ENCODE measurements at regions not wholly inside any gene's neighbourhood (a gene's known extent, or its start where the extent isn't known, plus 50 kb on each side); places are given as distances from the start of the nearest gene placed in this dataset.

DNA sequence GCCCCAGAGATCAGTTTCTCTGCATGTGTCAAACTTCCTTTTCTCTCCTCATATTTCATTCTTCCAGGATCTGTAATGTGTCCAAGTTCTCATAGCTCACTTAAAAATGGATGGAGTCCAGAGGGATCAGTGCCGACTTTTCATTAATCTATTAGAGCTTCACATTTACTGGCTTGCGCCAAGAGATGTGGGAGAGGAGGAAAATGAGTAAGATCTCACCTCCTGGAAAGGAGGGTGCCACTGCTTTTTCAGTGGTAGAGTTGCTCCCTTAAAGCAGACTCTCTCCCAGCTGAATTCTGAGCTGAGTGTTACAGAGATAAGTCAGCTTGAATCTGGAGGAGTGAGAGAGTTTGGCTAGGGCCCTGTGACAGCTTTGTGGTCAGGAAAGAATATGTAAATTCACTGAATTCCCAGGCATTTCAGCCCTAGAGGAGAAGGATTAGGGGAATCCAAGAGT is 175.9 kb downstream of the SOX4 start:
- Histone ChIP-seq H3K9me2 (replicated peaks; ENCODE audit: control insufficient read depth, low read length) (no peaks in the 10 kb centered on the region), H3K36me3 (ENCODE audit: control insufficient read depth, low read length) (no peaks in the 10 kb centered on the region), H3F3A (ENCODE audit: control insufficient read depth, insufficient read depth) (no peaks in the 10 kb centered on the region), H3K9me3 (ENCODE audit: control insufficient read depth, insufficient read depth, low read length) (no peaks in the 10 kb centered on the region), H3K79me2 (ENCODE audit: control insufficient read depth, low read length) (no peaks in the 10 kb centered on the region), H4K20me1 (ENCODE audit: control insufficient read depth, insufficient read depth, low read depth, low read length) (no peaks in the 10 kb centered on the region), H3K4me1 (ENCODE audit: control insufficient read depth, low read length) (no peaks in the 10 kb centered on the region), H3K27me3 (ENCODE audit: control insufficient read depth, low read length) (no peaks in the 10 kb centered on the region), H3K27ac (ENCODE audit: low read depth, low read length) (no peak overlapping the region), H3K4me3 (ENCODE audit: low read length) (no peak overlapping the region), H3K4me2 (ENCODE audit: low read length) (no peak overlapping the region)
- TF ChIP-seq EZH2phosphoT487 (IDR thresholded peaks at IDR 0.05; ENCODE audit: borderline replicate concordance, low read length): no peak
- TF ChIP-seq, protein P1, sequence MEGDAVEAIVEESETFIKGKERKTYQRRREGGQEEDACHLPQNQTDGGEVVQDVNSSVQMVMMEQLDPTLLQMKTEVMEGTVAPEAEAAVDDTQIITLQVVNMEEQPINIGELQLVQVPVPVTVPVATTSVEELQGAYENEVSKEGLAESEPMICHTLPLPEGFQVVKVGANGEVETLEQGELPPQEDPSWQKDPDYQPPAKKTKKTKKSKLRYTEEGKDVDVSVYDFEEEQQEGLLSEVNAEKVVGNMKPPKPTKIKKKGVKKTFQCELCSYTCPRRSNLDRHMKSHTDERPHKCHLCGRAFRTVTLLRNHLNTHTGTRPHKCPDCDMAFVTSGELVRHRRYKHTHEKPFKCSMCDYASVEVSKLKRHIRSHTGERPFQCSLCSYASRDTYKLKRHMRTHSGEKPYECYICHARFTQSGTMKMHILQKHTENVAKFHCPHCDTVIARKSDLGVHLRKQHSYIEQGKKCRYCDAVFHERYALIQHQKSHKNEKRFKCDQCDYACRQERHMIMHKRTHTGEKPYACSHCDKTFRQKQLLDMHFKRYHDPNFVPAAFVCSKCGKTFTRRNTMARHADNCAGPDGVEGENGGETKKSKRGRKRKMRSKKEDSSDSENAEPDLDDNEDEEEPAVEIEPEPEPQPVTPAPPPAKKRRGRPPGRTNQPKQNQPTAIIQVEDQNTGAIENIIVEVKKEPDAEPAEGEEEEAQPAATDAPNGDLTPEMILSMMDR (IDR thresholded peaks at IDR 0.05; ENCODE audit: low read depth, low read length, poor library complexity, severe bottlenecking): no peak

DNA sequence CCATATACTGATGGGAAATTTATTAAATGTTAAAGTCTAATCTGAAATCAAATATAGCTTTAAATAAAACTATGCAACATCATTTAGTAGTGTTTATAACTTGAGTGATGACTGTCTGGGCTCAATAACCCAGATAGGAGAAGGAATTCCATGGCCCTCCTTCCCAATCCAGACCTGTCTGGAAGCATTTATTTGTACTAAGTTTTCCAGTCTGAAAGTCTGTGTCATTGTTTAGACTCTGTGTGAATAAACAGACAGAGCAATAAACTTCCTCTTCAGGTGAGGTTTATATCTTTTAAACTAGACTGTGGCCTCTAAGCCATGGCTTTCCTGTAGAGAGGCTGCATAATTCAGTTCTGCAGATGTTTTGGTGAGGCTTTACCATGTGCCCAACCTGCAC is 176.4 kb downstream of the SOX4 start:
- Histone ChIP-seq H3F3A (ENCODE audit: control insufficient read depth, insufficient read depth) (no peaks in the 10 kb centered on the region), H3K4me3 (ENCODE audit: low read length) (no peak overlapping the region), H3K9me2 (replicated peaks; ENCODE audit: control insufficient read depth, low read length) (no peaks in the 10 kb centered on the region), H3K36me3 (ENCODE audit: control insufficient read depth, low read length) (no peaks in the 10 kb centered on the region), H3K4me1 (ENCODE audit: control insufficient read depth, low read length) (no peaks in the 10 kb centered on the region), H4K20me1 (ENCODE audit: control insufficient read depth, insufficient read depth, low read depth, low read length) (no peaks in the 10 kb centered on the region), H3K4me2 (ENCODE audit: low read length) (no peak overlapping the region), H3K27ac (ENCODE audit: low read depth, low read length) (no peak overlapping the region), H3K27me3 (ENCODE audit: control insufficient read depth, low read length) (no peaks in the 10 kb centered on the region), H3K79me2 (ENCODE audit: control insufficient read depth, low read length) (no peaks in the 10 kb centered on the region), H3K9me3 (ENCODE audit: control insufficient read depth, insufficient read depth, low read length) (no peaks in the 10 kb centered on the region)
- no peak for TF ChIP-seq EZH2phosphoT487 (IDR thresholded peaks at IDR 0.05; ENCODE audit: borderline replicate concordance, low read length)
- TF ChIP-seq, protein P1 (IDR thresholded peaks at IDR 0.05; ENCODE audit: low read depth, low read length, poor library complexity, severe bottlenecking): no peak

DNA sequence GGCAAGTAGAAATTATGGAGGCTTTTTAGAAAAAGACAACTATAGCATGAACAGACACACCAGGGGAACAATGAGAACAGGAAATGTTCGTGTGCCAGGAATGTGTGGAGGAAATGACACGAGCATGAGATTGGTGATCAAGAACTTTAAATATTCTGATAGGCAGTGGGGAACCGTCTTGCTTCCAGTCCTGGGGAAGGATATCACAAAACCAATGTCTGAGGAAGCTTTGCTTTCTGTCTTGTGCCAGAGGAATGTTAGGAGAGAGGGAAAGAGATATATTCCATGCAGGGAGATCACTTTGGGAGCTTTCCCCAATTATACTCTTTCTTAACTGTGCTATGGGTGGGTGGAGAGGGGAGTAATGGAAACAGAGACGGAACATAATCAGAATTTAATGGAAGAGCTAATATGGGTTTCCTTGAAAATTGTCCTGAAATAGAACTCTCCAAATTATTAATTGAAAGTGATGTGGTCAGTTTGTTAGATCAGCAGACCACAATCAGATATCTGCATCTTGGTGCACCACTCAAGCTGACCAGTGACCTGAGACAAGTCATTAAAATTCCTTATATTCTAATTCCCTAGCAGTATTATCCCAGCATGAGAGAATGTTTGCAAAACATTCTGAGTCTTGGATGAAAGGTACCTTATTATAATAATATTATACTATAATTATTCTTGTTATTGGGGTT is 178.2 kb downstream of the SOX4 start:
- H3F3A ChIP-seq (ENCODE audit: control insufficient read depth, insufficient read depth): no peaks in the 10 kb centered on the region
- no peaks in the 10 kb centered on the region for H3K4me1 ChIP-seq (ENCODE audit: control insufficient read depth, low read length)
- H3K79me2 ChIP-seq (ENCODE audit: control insufficient read depth, low read length): no peaks in the 10 kb centered on the region
- no peak overlapping the region for H3K27ac ChIP-seq (ENCODE audit: low read depth, low read length)
- H4K20me1 ChIP-seq (ENCODE audit: control insufficient read depth, insufficient read depth, low read depth, low read length): no peaks in the 10 kb centered on the region
- no peaks in the 10 kb centered on the region for H3K9me2 ChIP-seq (replicated peaks; ENCODE audit: control insufficient read depth, low read length)
- no peaks in the 10 kb centered on the region for H3K36me3 ChIP-seq (ENCODE audit: control insufficient read depth, low read length)
- H3K27me3 ChIP-seq (ENCODE audit: control insufficient read depth, low read length): no peaks in the 10 kb centered on the region
- H3K4me2 ChIP-seq (ENCODE audit: low read length): no peak overlapping the region
- H3K4me3 ChIP-seq (ENCODE audit: low read length): no peak overlapping the region
- no peak for TF ChIP-seq EZH2phosphoT487 (IDR thresholded peaks at IDR 0.05; ENCODE audit: borderline replicate concordance, low read length)
- TF ChIP-seq, protein P1 (IDR thresholded peaks at IDR 0.05; ENCODE audit: low read depth, low read length, poor library complexity, severe bottlenecking): no peak
- no peaks in the 10 kb centered on the region for H3K9me3 ChIP-seq (ENCODE audit: control insufficient read depth, insufficient read depth, low read length)

Data from DOHH2 (cell line).